Testis (tissue), 2 donors: ENCODE measurements at regions not wholly inside any gene's neighbourhood (a gene's known extent, or its start where the extent isn't known, plus 50 kb on each side); places are given as distances from the start of the nearest gene placed in this dataset.

Source experiments
- DNase-seq: peaks from one replicate; pipeline ENCODE4 v3.0.0-alpha.2; 2019
- H3K27ac ChIP-seq, 2 donors: fragments of 200-600 bp; sonication (generic); one replicate each; pipeline ENCODE4 v1.5.1; 2019
- H3K27me3 ChIP-seq: fragments of 200-600 bp; sonication (generic); one replicate; pipeline ENCODE4 v1.5.1; 2019
- H3K36me3 ChIP-seq: fragments of 200-600 bp; sonication (generic); one replicate; pipeline ENCODE4 v1.5.1; 2017; ENCODE audit warnings: low read depth; ENCODE audit errors: missing control alignments
- H3K4me1 ChIP-seq: fragments of 200-600 bp; sonication (generic); one replicate; pipeline ENCODE4 v1.5.1; 2019
- H3K4me3 ChIP-seq, 2 donors: fragments of 200-600 bp; sonication (generic); one replicate each; pipeline ENCODE4 v1.5.1; 2017 to 2019
- H3K9me3 ChIP-seq: fragments of 200-600 bp; sonication (generic); one replicate; pipeline ENCODE4 v1.5.1; 2017
- POLR2A ChIP-seq: fragments of 450-650 bp; IDR thresholded peaks from one replicate; pipeline ENCODE4 v1.6.1; 2017; ENCODE audit warnings: antibody characterized with exemption, mild to moderate bottlenecking, moderate library complexity
- WGBS, 2 donors: methylation state at CpG; one replicate each; pipeline ENCODE4 v1.1.5; 2018; 5-methylcytosine and 5-hydroxymethylcytosine counted together
- intact Hi-C: fragments of 100-400 bp; cut with DNase I; formaldehyde crosslinking; loops from one replicate; pipeline ENCODE4 v1.15.1; 2023; ENCODE audit warnings: low total_unique reads
- TF ChIP-seq, protein P1 (sequence below), 3 experiments: fragments of 450-650 bp in 2 of 3; fragments of 200-600 bp in 1 of 3; sonication (generic) in 1 of 3; IDR thresholded peaks; one replicate each; pipeline ENCODE4 v1.5.1; 2016 to 2019; ENCODE audit warnings: antibody characterized with exemption in 3 of 3, mild to moderate bottlenecking in 2 of 3, moderate library complexity in 1 of 3

DNA sequence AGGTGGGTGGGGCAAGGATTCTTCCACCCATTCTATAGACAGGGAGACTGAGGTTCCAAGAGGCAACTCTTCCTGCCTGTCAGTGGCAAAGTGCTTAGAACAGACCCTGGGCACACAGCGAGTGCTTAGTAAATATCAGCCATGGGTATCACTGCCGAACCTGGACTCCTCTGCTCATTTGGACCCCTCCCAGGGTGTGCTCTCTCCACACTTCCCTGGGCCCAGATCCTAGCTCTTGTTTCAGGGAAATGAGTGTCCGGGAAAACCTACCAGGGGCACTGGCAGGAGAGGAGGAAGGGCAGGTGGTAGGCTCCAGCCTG, 136.3 kb downstream of the CYP26B1 start:
- H3K4me1 ChIP-seq: no peaks in the 10 kb centered on the region
- WGBS, 2 donors: 91 to 100% methylated on average over 1 to 3 of the region's 3 CpGs
- intact Hi-C loops: no loop called here

DNA sequence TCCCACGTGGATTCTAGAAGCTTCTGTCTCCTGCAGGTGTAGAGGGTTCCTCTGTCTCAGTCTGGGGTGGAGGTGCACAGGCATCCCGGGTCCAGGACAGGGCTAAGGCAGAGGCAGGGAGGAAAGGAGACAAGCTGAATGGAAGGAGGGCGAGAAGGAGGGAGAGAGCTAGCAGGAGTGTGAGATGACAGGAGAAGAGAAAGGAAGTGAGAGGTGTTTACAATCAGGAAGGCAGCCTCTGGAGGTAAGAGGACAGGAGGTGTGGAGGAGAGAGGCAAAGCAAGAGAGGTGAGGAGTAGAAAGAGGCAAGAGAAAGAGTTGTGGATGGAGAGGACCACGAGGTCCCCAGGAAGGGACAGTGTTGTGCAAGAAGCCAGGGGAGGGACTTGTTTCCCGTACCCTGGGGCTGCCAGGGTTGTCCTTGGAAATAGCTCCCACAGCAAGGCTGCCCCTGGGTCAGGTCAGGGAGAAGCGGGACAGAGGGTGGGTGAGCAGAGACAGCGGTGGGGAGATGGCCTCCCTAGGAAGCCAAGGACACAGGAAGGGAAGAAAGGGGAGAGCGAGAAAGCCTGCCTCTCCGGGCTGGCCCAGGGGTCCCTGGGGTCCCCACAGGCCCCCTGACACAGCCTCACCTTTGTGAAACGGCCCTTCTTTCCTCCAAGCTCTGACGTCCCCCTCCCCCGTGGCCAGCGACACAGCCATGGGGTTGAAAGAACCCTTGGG, 136.9 kb downstream of the CYP26B1 start:
- H3K4me3 ChIP-seq: no peak overlapping the region
- 73 to 78% methylated on average over 13 of the region's 13 CpGs for WGBS, 2 donors
- H3K9me3 ChIP-seq: no peaks in the 10 kb centered on the region
- intact Hi-C loops: no loop called here
- no peak overlapping the region for H3K27ac ChIP-seq
- H3K4me1 ChIP-seq: no peaks in the 10 kb centered on the region
- H3K36me3 ChIP-seq: no peaks in the 10 kb centered on the region
- TF ChIP-seq POLR2A: no peak
- TF ChIP-seq, protein P1, sequence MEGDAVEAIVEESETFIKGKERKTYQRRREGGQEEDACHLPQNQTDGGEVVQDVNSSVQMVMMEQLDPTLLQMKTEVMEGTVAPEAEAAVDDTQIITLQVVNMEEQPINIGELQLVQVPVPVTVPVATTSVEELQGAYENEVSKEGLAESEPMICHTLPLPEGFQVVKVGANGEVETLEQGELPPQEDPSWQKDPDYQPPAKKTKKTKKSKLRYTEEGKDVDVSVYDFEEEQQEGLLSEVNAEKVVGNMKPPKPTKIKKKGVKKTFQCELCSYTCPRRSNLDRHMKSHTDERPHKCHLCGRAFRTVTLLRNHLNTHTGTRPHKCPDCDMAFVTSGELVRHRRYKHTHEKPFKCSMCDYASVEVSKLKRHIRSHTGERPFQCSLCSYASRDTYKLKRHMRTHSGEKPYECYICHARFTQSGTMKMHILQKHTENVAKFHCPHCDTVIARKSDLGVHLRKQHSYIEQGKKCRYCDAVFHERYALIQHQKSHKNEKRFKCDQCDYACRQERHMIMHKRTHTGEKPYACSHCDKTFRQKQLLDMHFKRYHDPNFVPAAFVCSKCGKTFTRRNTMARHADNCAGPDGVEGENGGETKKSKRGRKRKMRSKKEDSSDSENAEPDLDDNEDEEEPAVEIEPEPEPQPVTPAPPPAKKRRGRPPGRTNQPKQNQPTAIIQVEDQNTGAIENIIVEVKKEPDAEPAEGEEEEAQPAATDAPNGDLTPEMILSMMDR (IDR thresholded peaks at IDR 0.05): no peak
- DNase-seq: no peak
- H3K27me3 ChIP-seq: no peaks in the 10 kb centered on the region

More for the DNA sequence above, 136.3 kb downstream of the CYP26B1 start:
- no peak for DNase-seq
- Histone ChIP-seq H3K4me3 (no peak overlapping the region), H3K27me3 (no peaks in the 10 kb centered on the region), H3K36me3 (no peaks in the 10 kb centered on the region), H3K27ac (no peak overlapping the region), H3K9me3 (no peaks in the 10 kb centered on the region)
- TF ChIP-seq POLR2A: no peak
- TF ChIP-seq, protein P1 (IDR thresholded peaks at IDR 0.05): no peak

DNA sequence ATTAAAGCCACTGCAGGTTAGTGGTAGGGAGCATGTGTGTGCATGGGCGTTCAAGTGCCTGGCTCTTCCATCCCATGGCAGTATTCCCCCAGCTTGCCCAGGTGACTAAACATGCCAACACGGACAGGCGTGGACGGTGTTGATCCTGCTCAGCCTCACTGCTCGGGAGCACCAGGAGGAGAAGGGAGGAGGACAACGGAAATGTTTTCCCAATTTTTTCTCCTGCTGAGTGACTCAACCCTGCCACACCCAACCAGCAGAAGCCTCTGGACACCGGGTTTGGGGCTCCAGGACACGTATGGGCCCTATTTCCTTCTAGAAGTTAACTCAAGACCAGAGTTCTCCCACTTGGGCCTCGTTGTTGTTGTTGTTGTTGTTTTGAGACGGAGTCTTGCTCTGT, 139.1 kb downstream of the CYP26B1 start:
- no peak for DNase-seq

DNA sequence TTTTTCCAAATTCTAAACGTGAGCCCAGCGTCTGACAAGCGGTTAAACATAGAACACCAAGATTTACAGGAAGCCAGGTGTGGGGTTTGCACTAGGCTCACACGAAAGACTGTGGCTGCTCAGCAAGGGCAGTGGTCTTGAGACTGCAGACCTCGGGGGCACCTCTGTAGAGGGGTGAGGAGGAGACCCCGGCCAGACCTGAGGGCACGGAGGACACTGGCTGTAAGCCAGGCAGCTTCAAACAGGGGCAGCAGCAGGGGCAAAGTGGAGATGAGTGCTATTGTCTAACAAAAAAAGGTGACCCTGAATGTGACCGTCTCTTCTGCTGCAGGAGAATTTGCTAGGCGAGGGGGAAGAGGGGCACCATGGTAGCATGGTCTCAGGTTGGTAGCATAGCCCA, 140.3 kb downstream of the CYP26B1 start:
- intact Hi-C loops: no loop called here
- WGBS, 2 donors: 84 to 94% methylated on average over 9 of the region's 9 CpGs
- no peak for TF ChIP-seq POLR2A
- TF ChIP-seq, protein P1 (IDR thresholded peaks at IDR 0.05): no peak
- no peaks in the 10 kb centered on the region for H3K27me3 ChIP-seq
- no peak for DNase-seq
- H3K9me3 ChIP-seq: no peaks in the 10 kb centered on the region
- H3K4me1 ChIP-seq: no peaks in the 10 kb centered on the region
- H3K27ac ChIP-seq: no peak overlapping the region
- no peak overlapping the region for H3K4me3 ChIP-seq
- H3K36me3 ChIP-seq: no peaks in the 10 kb centered on the region

More for the DNA sequence above, 139.1 kb downstream of the CYP26B1 start:
- H3K27me3 ChIP-seq: no peaks in the 10 kb centered on the region
- H3K4me1 ChIP-seq: no peaks in the 10 kb centered on the region
- no peaks in the 10 kb centered on the region for H3K36me3 ChIP-seq
- TF ChIP-seq, protein P1 (IDR thresholded peaks at IDR 0.05): no peak
- TF ChIP-seq POLR2A: no peak
- 92 to 93% methylated on average over 10 of the region's 10 CpGs for WGBS, 2 donors
- H3K4me3 ChIP-seq: no peak overlapping the region
- intact Hi-C loops: no loop called here
- H3K9me3 ChIP-seq: no peaks in the 10 kb centered on the region
- no peak overlapping the region for H3K27ac ChIP-seq

DNA sequence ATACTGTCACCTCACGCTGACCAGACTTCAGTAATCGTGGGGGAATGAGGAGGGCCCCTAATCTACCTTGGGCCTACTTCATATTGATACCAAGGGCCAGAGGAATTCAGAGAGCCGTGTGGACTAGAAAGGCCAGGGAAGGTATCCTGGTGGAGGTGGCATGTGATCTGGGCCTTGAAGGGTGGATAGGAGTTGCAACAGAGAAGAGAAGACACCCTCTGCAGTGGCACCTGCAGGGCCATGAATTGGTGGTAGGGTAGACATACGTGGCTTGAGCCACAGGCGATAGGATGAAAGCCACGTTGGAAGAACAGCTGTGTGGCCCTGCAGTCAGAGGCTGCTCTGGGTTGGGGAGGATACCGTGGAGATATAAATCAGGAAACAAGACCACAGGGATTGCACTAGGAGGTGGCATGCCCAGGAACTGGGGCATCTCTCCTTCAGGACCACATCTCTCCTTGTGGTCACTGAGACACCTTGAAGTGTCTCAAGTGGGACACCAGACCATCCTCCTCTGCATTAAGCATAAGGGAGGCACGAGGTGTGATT, 141.4 kb downstream of the CYP26B1 start:
- WGBS, 2 donors: 82 to 91% methylated on average over 6 to 8 of the region's 8 CpGs
- intact Hi-C loops: no loop called here

More for the DNA sequence above, 141.4 kb downstream of the CYP26B1 start:
- H3K4me3 ChIP-seq: no peak overlapping the region
- no peaks in the 10 kb centered on the region for H3K36me3 ChIP-seq
- TF ChIP-seq, protein P1 (IDR thresholded peaks at IDR 0.05): no peak
- no peak for TF ChIP-seq POLR2A
- H3K4me1 ChIP-seq: no peaks in the 10 kb centered on the region
- H3K27me3 ChIP-seq: no peaks in the 10 kb centered on the region
- DNase-seq: no peak
- no peaks in the 10 kb centered on the region for H3K9me3 ChIP-seq
- H3K27ac ChIP-seq: no peak overlapping the region
